GM12872 (cell line): ENCODE measurements at regions not wholly inside any gene's neighbourhood (a gene's known extent, or its start where the extent isn't known, plus 50 kb on each side); places are given as distances from the start of the nearest gene placed in this dataset.

Experiments used
- TF ChIP-seq, protein P1 (sequence below): IDR thresholded peaks from 3 replicates; pipeline ENCODE4 v1.5.1; 2011; ENCODE audit warnings: low read depth, mild to moderate bottlenecking, low read length, moderate library complexity; ENCODE audit not compliant: insufficient read depth

DNA sequence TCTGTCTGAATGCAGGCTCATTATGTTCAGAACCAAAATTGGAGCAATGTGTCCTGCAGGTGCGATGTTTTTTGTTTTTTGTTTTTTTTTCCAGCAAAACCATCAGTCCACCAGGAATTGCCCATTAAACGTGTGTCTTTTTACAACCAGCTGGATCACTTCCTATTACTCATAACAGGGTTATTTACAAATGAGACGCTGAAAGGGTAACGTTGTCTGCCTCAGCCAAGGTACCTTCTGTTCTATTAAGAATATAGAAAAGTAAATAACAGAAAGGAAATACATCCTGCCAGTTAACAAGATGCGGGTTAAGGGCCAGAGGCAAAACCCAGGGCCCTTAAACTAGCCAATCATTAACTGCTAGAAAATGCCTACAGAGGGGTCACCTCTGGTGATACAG lies 590.4 kb downstream of the TBC1D4 start:
- TF ChIP-seq, protein P1, sequence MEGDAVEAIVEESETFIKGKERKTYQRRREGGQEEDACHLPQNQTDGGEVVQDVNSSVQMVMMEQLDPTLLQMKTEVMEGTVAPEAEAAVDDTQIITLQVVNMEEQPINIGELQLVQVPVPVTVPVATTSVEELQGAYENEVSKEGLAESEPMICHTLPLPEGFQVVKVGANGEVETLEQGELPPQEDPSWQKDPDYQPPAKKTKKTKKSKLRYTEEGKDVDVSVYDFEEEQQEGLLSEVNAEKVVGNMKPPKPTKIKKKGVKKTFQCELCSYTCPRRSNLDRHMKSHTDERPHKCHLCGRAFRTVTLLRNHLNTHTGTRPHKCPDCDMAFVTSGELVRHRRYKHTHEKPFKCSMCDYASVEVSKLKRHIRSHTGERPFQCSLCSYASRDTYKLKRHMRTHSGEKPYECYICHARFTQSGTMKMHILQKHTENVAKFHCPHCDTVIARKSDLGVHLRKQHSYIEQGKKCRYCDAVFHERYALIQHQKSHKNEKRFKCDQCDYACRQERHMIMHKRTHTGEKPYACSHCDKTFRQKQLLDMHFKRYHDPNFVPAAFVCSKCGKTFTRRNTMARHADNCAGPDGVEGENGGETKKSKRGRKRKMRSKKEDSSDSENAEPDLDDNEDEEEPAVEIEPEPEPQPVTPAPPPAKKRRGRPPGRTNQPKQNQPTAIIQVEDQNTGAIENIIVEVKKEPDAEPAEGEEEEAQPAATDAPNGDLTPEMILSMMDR, result no peak

- TF ChIP-seq, protein P1, result no peak
Measured at GRCh38 chr13:74889321-74889720, 592.6 kb downstream of the TBC1D4 start.

DNA sequence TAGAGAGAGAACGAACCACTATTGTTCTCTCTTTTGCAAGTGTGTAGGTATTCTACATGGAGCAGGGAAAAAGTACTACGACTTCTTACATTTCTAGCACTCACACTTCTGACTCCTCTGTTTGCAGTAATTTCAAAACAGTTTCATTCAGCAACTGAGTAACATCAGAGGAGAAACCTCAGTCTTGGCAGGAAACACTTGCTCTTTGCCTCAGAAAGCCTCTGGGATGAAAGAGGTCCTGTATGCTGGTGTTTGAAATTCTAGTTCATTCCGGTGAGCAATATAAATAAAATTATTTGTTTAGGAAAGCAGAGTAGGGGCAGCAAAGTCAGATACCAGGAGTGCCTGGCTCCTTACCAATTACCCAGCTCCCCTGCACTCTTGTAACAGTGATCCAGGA lies 595.5 kb downstream of the TBC1D4 start:
- TF ChIP-seq, protein P1, result no peak

- TF ChIP-seq, protein P1, result no peak
Measured at GRCh38 chr13:74883834-74884233, 598.1 kb downstream of the TBC1D4 start.

GRCh38 chr13:74871369-74872070 lies 610.4 kb downstream of the TBC1D4 start:
- TF ChIP-seq, protein P1, result no peak

GRCh38 chr13:74870865-74871264 lies 611.1 kb downstream of the TBC1D4 start:
- TF ChIP-seq, protein P1, result no peak

DNA sequence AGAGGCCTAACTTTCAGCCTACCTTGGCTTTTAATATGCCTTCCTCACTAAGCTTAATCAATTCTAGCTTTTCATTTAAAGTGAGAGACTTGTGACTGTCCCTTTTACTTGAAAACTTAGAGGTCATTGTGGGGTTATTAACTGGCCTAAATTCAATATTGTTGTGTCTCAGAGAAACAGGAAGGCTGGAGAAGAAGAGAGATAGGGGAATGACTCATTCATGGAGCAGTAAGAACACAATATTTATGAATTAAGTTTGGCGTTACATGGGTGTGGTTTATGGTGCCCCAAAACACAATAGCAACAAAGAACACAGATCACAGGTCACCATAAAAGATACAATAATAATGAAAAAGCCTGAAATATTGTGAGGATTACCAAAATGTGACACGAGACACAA lies 612.1 kb downstream of the TBC1D4 start:
- TF ChIP-seq, protein P1, result no peak
